Activated effector memory CD4-positive, alpha-beta T cell treated with Interleukin-2 at 50 U/mL for 16 hours (primary cell): ENCODE measurements at regions not wholly inside any gene's neighbourhood (a gene's known extent, or its start where the extent isn't known, plus 50 kb on each side); places are given as distances from the start of the nearest gene placed in this dataset.

Source experiments
- DNase-seq: peaks from one replicate; pipeline ENCODE4 v3.0.0-alpha.2; 2020

- DNase-seq = no peak
Observed at GRCh38 chr2:126831234-126832005, 67.3 kb upstream of the TEX51 start.

DNA sequence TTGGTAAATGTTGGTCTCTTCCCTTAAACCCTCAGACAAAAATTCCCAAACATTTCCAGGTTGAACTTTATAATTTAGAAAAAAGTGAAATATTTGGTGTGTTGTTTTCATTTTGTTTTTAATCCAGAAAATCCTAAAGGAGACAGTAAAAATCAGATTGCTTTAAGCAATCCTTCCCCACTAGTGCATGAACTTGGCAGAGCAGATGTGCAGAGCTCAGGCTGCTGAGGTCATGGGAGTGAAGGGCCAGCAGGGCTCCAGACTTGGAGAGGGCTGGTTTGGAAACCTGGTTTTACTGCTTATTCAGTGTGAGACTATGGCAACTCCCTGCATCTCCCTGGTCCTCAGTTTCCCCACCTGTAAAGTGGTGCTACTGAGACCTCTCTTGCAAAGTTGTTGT is 66.7 kb upstream of the TEX51 start:
- no peak for DNase-seq

DNA sequence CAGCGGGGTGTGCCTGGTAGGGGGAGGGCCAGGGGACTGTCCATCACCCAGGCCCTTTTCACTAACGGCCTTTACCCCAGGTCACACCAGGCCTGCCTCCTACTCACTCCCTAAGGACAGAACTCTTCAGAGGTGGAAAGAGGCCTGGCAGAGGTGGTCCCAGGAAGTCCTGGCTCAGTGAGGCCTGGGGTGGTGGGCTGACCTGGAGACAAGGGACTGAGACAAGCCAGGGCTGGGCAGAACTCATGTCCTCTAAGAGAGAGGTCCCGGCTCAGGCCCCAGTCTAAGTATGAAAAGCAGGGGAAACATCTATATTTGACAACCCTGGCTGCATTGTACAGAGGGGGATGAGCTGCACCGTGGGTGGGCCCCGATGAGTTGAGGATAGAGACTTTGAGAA is 65.9 kb upstream of the TEX51 start:
- no peak for DNase-seq

- DNase-seq = no peak
Observed at GRCh38 chr2:126834006-126834659, 64.6 kb upstream of the TEX51 start.

- DNase-seq = no peak
Observed at GRCh38 chr2:126835261-126835660, 63.4 kb upstream of the TEX51 start.

DNA sequence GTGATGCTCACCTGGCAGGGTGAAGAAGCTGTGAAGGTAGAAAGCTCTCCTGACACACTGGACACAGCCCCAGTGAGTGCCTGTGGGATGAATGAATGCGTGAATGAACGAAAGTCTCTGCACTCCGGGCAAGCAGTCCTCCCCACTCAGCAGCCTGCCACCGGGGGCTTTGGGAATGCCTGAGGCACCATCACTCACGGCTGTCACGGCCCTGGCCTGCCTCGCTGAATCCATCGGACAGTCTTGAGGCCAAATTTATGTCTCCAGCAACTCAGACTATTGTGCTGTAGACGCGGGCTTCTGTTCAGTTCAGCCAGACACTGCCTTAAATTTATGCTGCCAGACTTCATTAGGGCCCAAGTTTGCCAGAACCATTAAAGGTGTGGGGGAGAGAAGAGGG is 62.9 kb upstream of the TEX51 start:
- DNase-seq = no peak

DNA sequence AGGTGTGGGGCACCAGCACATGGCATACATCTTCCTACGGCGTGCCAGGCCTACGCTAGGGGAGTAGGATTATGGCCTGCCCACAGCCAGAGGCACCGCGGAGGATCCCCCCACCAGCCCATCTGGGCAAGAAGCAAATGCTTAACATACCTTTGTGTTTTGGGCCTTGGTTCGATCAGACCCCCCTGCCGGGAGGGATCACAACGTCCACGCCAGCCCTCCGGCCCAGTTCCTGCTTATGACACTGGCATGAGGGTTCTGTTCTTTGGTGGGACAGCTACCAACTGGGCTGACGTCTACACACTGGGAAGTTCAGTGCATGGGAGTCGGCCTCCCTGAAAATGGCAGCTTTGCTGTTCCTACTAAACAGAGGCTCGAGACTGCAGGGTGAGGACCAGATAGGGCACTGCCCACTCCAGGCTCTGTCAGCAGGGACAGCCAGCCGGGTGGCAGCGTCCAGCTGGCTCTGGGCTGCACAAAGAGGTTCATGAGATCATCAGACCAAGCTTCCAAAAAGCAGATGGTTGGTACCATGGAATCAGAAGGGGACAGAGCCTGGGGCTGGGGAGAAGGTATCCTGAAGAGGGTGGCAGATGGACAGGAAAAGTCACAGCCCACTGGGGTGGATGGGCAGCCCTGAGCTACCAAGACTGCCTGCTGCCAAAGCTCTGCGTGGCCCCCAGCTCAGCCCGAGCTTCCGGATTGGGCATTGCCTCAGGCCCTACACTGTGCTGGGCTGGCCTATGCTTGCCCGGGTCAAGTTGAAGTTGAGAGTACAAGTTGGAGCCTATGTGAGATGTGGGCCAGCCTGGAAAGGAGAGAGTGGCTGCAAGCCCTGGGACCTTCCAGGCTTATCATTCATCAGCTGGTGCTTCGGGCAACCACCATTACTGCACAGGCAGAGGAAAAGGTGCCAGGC is 61.7 kb upstream of the TEX51 start:
- no peak for DNase-seq

DNA sequence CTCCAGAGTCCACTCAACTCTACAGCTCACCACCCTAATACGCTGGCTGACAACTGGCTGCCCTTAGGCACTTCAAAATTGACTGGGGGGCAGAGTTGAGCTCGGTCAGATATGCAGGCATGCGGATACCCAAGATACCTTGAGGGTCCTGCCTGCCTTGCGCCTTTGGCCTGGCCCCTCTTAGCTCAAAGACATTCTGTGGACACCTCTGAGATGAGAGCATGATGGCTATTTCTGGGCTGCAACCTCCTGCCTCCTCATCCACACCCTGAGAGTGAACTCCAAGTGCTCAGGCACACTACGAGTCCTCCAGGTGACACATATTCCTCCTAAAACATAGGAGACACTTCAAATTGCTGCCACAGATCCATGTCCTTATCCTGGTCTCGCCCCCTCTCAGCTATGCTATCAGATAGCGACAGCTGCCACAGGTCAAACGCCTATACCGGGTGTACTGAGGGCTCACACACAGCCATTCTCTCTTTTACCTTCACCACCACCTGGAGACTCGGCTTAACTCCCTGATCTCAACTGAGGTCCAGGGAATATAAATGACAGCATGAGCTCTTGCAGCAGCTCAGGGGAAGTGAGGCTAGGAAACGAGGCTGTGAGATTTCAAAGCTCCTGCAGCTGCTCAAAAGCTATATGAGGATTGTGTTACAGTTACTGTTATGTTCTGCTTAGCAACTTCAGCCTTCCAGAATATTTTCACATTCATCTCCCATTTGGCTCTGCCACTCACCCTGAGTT is 60.5 kb upstream of the TEX51 start:
- no peak for DNase-seq

DNA sequence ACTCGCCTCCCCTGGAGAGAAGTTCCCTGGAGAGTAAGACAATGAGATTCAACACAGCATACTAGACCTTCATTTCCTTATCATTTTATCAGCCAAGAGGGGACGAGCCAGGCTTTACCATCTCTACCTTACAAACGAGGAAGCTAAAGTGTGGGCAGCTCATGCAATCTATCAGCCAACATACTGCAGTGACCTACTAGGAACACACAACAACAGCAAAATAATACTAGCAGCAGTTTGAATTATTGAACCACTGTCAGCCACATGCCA is 60.0 kb upstream of the TEX51 start:
- DNase-seq = no peak

DNA sequence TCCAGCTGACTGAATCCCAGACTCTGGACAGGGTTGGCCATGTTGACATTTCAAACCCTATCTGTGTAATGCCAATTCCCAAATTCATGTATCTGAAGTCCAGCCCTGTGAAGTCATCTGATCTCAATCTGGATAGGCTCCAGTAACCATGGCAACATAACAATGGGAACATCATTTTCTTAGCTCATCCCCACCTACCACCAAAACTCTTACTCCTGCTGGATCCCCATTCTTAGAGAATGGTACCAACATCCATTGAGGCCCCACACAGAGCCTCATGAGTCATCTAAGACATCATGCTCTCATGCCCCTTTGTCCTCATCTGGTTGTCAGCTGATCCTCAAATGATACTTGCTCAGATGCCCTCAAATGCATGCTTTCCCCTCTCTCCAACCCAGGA is 58.9 kb upstream of the TEX51 start:
- DNase-seq = no peak

GRCh38 chr2:126843081-126843480 is 55.6 kb upstream of the TEX51 start:
- DNase-seq = no peak

GRCh38 chr2:126846241-126846640 is 52.4 kb upstream of the TEX51 start:
- DNase-seq = no peak
